ENCODE measurements at regions not wholly inside any gene's neighbourhood (a gene's known extent, or its start where the extent isn't known, plus 50 kb on each side); places are given as distances from the start of the nearest gene placed in this dataset.

GRCh38 chr5:57117596-57117995, 56.3 kb upstream of the GPBP1 start:
- CTCF ChIA-PET, result no interaction called here
- H3K4me3 ChIP-seq (ENCODE audit: low read depth, low read length), result no peak overlapping the region
- POLR2A ChIA-PET, result no interaction called here
- DNase-seq (ENCODE audit: low read depth, low spot score), result no peak
- no peak for TF ChIP-seq CTCF (IDR thresholded peaks at IDR 0.05; ENCODE audit: insufficient read depth, low read length, missing control alignments)

GRCh38 chr5:57119031-57119430, 54.8 kb upstream of the GPBP1 start:
- CTCF ChIA-PET, result interaction anchor here (2.1 kb wide), 1 partner anchor 18 kb away, joined by 4 read pairs; no protein-coding TSS in a partner anchor
- no peak overlapping the region for H3K4me3 ChIP-seq (ENCODE audit: low read depth, low read length)
- POLR2A ChIA-PET, result no interaction called here
- DNase-seq (ENCODE audit: low read depth, low spot score), result no peak
- no peak for TF ChIP-seq CTCF (IDR thresholded peaks at IDR 0.05; ENCODE audit: insufficient read depth, low read length, missing control alignments)

- POLR2A ChIA-PET, result no interaction called here
- no peak for TF ChIP-seq CTCF (IDR thresholded peaks at IDR 0.05; ENCODE audit: insufficient read depth, low read length, missing control alignments)
- CTCF ChIA-PET, result interaction anchor here (2.4 kb wide), 1 partner anchor 14 kb away, joined by 8 read pairs; no protein-coding TSS in a partner anchor
- H3K4me3 ChIP-seq (ENCODE audit: low read depth, low read length), result no peak overlapping the region
- DNase-seq (ENCODE audit: low read depth, low spot score), result no peak
Measured at GRCh38 chr5:57124014-57124413, 49.8 kb upstream of the GPBP1 start.

Measured in AG04449 (cell line).